A549 (cell line): ENCODE measurements at regions not wholly inside any gene's neighbourhood (a gene's known extent, or its start where the extent isn't known, plus 50 kb on each side); places are given as distances from the start of the nearest gene placed in this dataset.

Source experiments
- ATAC-seq, 2 experiments: fragments of 200-7000 bp in 1 of 2; fragments of >200 bp in 1 of 2; cut with Nextera tagmentation in 1 of 2; cut with Tn5 transposase in 1 of 2; 3 replicates each; pipeline versions ENCODE4 v1.8.0 to v1.9.1; 2018 to 2020; ENCODE audit warnings: mild to moderate bottlenecking in 1 of 2, moderate library complexity in 1 of 2
- CTCF ChIA-PET: fragments of 300-600 bp; sonication (Branson Sonifier 250); formaldehyde crosslinking; extraction: SDS; loops from one replicate; lab custom pipeline; 2021; ENCODE audit warnings: antibody characterized with exemption, inconsistent platforms; lab: Yijun Ruan, JAX
- POLR2A ChIA-PET: fragments of 350-600 bp; formaldehyde crosslinking; extraction: SDS; loops from one replicate; lab custom pipeline; 2021; ENCODE audit warnings: antibody characterized with exemption, inconsistent platforms; lab: Yijun Ruan, JAX
- DNase-seq, 2 experiments: peaks; one replicate each; pipeline versions ENCODE4 v3.0.0 to v3.0.0-alpha.2; 2011 to 2016; ENCODE audit warnings: low read depth in 1 of 2, low spot score in 1 of 2
- FAIRE-seq: peaks from 2 replicates; lab custom pipeline; 2011; peaks lifted over from hg19 to GRCh38; lab: Jason Lieb, UNC
- H3K27ac ChIP-seq, 2 experiments: fragments of >200 bp; sonication (Bioruptor Twin); formaldehyde crosslinking; 3 replicates each; pipeline ENCODE4 v1.5.1; 2016 to 2017
- H3K4me1 ChIP-seq: fragments of >200 bp; sonication (Bioruptor Twin); formaldehyde crosslinking; 3 replicates; pipeline ENCODE4 v1.6.1; 2016
- H3K4me2 ChIP-seq: fragments of >200 bp; sonication (Bioruptor Twin); formaldehyde crosslinking; 3 replicates; pipeline ENCODE4 v1.6.1; 2016
- H3K4me3 ChIP-seq: fragments of >200 bp; sonication (Bioruptor Twin); formaldehyde crosslinking; 3 replicates; pipeline ENCODE4 v1.5.1; 2016
- H3K9me3 ChIP-seq: fragments of >200 bp; sonication (Bioruptor Twin); formaldehyde crosslinking; 3 replicates; pipeline ENCODE4 v1.6.1; 2016
- CBX8 ChIP-seq: fragments of 200-600 bp; sonication (generic); IDR thresholded peaks from 2 replicates; pipeline ENCODE4 v1.6.1; 2016
- CHD2 ChIP-seq: fragments of 150-350 bp; IDR thresholded peaks from 2 replicates; pipeline ENCODE4 v1.6.1; 2014; ENCODE audit warnings: low read length; ENCODE audit not compliant: partially characterized antibody
- CHD4 ChIP-seq: fragments of 200-600 bp; sonication (generic); IDR thresholded peaks from 2 replicates; pipeline ENCODE4 v1.6.1; 2016; ENCODE audit warnings: antibody characterized with exemption, mild to moderate bottlenecking, borderline replicate concordance
- EHMT2 ChIP-seq: fragments of 200-600 bp; sonication (generic); IDR thresholded peaks from 2 replicates; pipeline ENCODE4 v1.6.1; 2016; ENCODE audit warnings: antibody characterized with exemption, low read depth, mild to moderate bottlenecking, moderate library complexity
- ESRRA ChIP-seq: fragments of 150-350 bp; IDR thresholded peaks from 2 replicates; pipeline ENCODE4 v1.6.1; 2014; ENCODE audit warnings: mild to moderate bottlenecking, low read length, borderline replicate concordance
- FOSL2 ChIP-seq, 2 experiments: fragments of 450-650 bp in 1 of 2; fragments of >200 bp in 1 of 2; sonication (Bioruptor Twin) in 1 of 2; formaldehyde crosslinking; IDR thresholded peaks; 2 replicates each; pipeline versions ENCODE4 v1.5.0 to v1.6.1; 2016 to 2020; ENCODE audit warnings: mild to moderate bottlenecking in 1 of 2, moderate library complexity in 1 of 2
- GATA3 ChIP-seq: IDR thresholded peaks from 2 replicates; pipeline ENCODE4 v1.6.1; 2012; ENCODE audit warnings: borderline replicate concordance
- HDAC2 ChIP-seq: fragments of 200-600 bp; sonication (generic); IDR thresholded peaks from 2 replicates; pipeline ENCODE4 v1.6.1; 2016
- HOXA7 ChIP-seq: fragments of 250-450 bp; sonication (Bioruptor Pico); IDR thresholded peaks from 2 replicates; pipeline ENCODE4 v1.5.0; 2020; ENCODE audit warnings: mild to moderate bottlenecking, moderate library complexity
- HOXB13 ChIP-seq: fragments of 250-450 bp; sonication (Bioruptor Pico); IDR thresholded peaks from 2 replicates; pipeline ENCODE4 v1.5.0; 2020; ENCODE audit warnings: low read depth, mild to moderate bottlenecking, moderate library complexity
- HOXB5 ChIP-seq: fragments of 250-450 bp; sonication (Bioruptor Pico); IDR thresholded peaks from 2 replicates; pipeline ENCODE4 v1.5.0; 2020; ENCODE audit warnings: mild to moderate bottlenecking, moderate library complexity
- JUN ChIP-seq, 2 experiments: fragments of >200 bp; sonication (Bioruptor Twin); formaldehyde crosslinking; IDR thresholded peaks; 2 replicates in 1 of 2; 3 replicates in 1 of 2; pipeline ENCODE4 v1.6.1; 2016 to 2017
- KDM5A ChIP-seq: fragments of 200-600 bp; sonication (generic); IDR thresholded peaks from 2 replicates; pipeline ENCODE4 v1.6.1; 2016; ENCODE audit warnings: antibody characterized with exemption, mild to moderate bottlenecking
- NPAS2 ChIP-seq: fragments of 250-450 bp; sonication (Bioruptor Pico); IDR thresholded peaks from 2 replicates; pipeline ENCODE4 v1.8.0; 2022; ENCODE audit warnings: mild to moderate bottlenecking, moderate library complexity, borderline replicate concordance
- PHF8 ChIP-seq: fragments of 200-600 bp; sonication (generic); IDR thresholded peaks from 2 replicates; pipeline ENCODE4 v1.6.1; 2016; ENCODE audit warnings: low read depth, mild to moderate bottlenecking, antibody characterized with exemption, moderate library complexity, borderline replicate concordance
- RAD21 ChIP-seq, 2 experiments: fragments of >200 bp in 1 of 2; sonication (Bioruptor Twin) in 1 of 2; formaldehyde crosslinking in 1 of 2; IDR thresholded peaks in 1 of 2; conservative IDR thresholded peaks in 1 of 2; 2 replicates in 1 of 2; 3 replicates in 1 of 2; pipeline ENCODE4 v1.6.1; 2012 to 2018; ENCODE audit warnings: inconsistent platforms in 1 of 2
- RNF2 ChIP-seq: fragments of 200-600 bp; sonication (generic); IDR thresholded peaks from 2 replicates; pipeline ENCODE4 v1.6.1; 2016; ENCODE audit warnings: low read depth, mild to moderate bottlenecking, antibody characterized with exemption, moderate library complexity, borderline replicate concordance
- SREBF2 ChIP-seq: fragments of 450-650 bp; IDR thresholded peaks from 2 replicates; pipeline ENCODE4 v1.6.1; 2014; ENCODE audit warnings: mild to moderate bottlenecking, moderate library complexity
- TFCP2L1 ChIP-seq: fragments of 250-450 bp; sonication (Bioruptor Pico); IDR thresholded peaks from 2 replicates; pipeline ENCODE4 v1.5.0; 2021; ENCODE audit warnings: mild to moderate bottlenecking
- ZC3H11A ChIP-seq: fragments of 450-650 bp; IDR thresholded peaks from 2 replicates; pipeline ENCODE4 v1.6.1; 2014; ENCODE audit warnings: antibody characterized with exemption, mild to moderate bottlenecking
- ZSCAN20 ChIP-seq: fragments of 250-450 bp; sonication (Bioruptor Pico); IDR thresholded peaks from 2 replicates; pipeline ENCODE4 v1.8.0; 2022; ENCODE audit warnings: mild to moderate bottlenecking, moderate library complexity
- WGBS: methylation state at CpG from one replicate; pipeline ENCODE4 v1.1.6; 2017; ENCODE audit errors: missing lambda C conversion rate; 5-methylcytosine and 5-hydroxymethylcytosine counted together
- TF ChIP-seq, protein P1 (sequence below): IDR thresholded peaks from 2 replicates; pipeline ENCODE4 v1.6.1; 2012
- TF ChIP-seq, protein P2 (sequence below): fragments of >200 bp; sonication (Bioruptor Twin); formaldehyde crosslinking; IDR thresholded peaks from 3 replicates; pipeline ENCODE4 v1.6.1; 2016
- TF ChIP-seq, protein P3 (sequence below): fragments of 150-350 bp; IDR thresholded peaks from 2 replicates; pipeline ENCODE4 v1.6.1; 2014; ENCODE audit warnings: low read depth, mild to moderate bottlenecking, low read length
- TF ChIP-seq, protein P4 (sequence below): IDR thresholded peaks from 2 replicates; pipeline ENCODE4 v1.6.1; 2012; ENCODE audit warnings: low read depth, borderline replicate concordance

DNA sequence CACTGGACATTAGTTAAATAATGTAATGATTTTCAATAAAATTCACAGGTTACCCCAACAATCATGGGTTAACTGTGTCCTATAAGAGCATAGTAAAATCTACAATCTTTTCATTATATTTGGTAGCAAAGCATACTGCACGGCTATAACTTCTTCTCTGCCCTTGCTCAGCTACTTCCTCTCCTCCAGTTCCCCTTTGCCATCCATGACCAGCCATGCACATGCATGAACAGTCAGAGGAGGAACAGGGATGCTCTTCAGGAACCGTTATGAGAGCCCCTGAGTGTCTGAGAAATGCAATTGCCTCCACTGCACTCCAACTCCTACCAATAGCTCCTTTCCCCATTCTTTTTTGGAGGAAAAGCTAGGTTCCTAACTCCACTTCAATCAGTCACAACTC is 646.7 kb downstream of the LTN1 start:
- H3K27ac ChIP-seq, result no peak overlapping the region
- TF ChIP-seq ZC3H11A (no peak), PHF8 (no peak), KDM5A (no peak), ZSCAN20 (CRISPR knock-in tag) (no peak), JUN (IDR thresholded peaks at IDR 0.05) (no peak)
- TF ChIP-seq, protein P1, sequence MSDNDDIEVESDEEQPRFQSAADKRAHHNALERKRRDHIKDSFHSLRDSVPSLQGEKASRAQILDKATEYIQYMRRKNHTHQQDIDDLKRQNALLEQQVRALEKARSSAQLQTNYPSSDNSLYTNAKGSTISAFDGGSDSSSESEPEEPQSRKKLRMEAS, result no peak
- TF ChIP-seq, all 56 proteins: peak for 0
- CTCF ChIA-PET, result no interaction called here
- Histone ChIP-seq H3K9me3 (no peaks in the 10 kb centered on the region), H3K4me2 (no peak overlapping the region), H3K4me3 (no peak overlapping the region), H3K4me1 (no peaks in the 10 kb centered on the region)
- FAIRE-seq, result no peak
- 2% methylated on average over 2 of the region's 2 CpGs for WGBS
- no peak for ATAC-seq
- DNase-seq, result no peak
- POLR2A ChIA-PET, result no interaction called here

DNA sequence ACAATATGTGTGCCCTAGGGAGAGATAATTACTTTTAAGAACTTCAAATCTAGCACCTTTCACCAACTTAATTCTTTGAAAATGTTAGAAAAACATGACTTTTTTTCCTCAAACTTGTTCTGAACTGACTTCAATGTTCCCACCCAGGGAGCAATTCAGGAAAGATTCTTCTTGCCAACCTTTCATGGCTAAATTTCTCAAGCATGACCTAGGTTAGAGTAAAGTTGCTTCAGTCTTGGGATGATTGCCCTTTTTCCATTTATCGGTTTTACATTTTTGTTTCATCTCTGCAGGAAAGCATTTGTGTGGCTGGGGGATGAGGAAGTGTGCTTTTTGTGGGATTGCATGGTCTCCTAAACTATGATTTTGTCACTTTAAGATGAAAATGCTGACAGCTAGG is 647.7 kb downstream of the LTN1 start:
- Histone ChIP-seq H3K4me1 (no peaks in the 10 kb centered on the region), H3K4me2 (no peak overlapping the region), H3K9me3 (no peaks in the 10 kb centered on the region), H3K4me3 (no peak overlapping the region), H3K27ac (no peak overlapping the region)
- ChIA-PET POLR2A (no interaction called here), CTCF (no interaction called here)
- no peak for ATAC-seq
- FAIRE-seq, result no peak
- 47% methylated on average over 1 of the region's 1 CpG for WGBS
- no peak for DNase-seq
- TF ChIP-seq HOXB13 (CRISPR knock-in tag) (no peak), TFCP2L1 (CRISPR knock-in tag) (no peak), NPAS2 (CRISPR knock-in tag) (no peak), HOXA7 (no peak), CHD4 (no peak), RNF2 (no peak), FOSL2 (IDR thresholded peaks at IDR 0.05) (no peak), FOSL2 (CRISPR knock-in tag; IDR thresholded peaks at IDR 0.05) (no peak), SREBF2 (no peak), CHD2 (no peak), CBX8 (no peak)
- TF ChIP-seq, protein P2, sequence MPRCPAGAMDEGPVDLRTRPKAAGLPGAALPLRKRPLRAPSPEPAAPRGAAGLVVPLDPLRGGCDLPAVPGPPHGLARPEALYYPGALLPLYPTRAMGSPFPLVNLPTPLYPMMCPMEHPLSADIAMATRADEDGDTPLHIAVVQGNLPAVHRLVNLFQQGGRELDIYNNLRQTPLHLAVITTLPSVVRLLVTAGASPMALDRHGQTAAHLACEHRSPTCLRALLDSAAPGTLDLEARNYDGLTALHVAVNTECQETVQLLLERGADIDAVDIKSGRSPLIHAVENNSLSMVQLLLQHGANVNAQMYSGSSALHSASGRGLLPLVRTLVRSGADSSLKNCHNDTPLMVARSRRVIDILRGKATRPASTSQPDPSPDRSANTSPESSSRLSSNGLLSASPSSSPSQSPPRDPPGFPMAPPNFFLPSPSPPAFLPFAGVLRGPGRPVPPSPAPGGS, result no peak

DNA sequence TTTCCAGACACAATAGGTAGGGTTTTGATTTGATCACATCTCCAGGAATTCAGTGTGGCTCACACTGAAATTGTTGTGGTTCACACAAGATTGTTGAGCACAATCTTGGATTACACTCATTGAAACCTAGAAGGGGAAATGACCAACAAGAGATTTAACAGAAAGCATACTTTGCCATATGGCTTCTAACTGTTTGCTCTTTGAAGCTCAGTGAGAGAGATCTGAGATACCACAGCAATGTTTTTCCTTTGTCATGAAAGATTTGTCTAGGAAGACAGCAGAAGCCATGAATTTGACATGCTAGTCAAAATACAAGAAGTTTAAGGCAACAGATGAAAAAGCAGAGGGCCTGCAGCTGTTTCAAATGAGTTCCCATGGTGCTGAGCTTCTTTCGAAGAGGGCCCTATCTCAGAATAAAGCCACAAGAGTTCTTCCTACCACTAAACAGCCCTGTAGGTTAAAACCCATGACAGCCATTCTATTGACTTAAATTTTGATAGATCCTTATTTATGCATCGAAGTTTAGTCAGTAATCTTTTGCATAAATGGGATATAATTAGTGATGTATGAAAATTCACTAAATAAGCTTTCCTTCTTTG is 650.4 kb downstream of the LTN1 start:
- ChIA-PET CTCF (no interaction called here), POLR2A (no interaction called here)
- Histone ChIP-seq H3K4me2 (no peak overlapping the region), H3K9me3 (no peaks in the 10 kb centered on the region), H3K27ac (no peak overlapping the region), H3K4me3 (no peak overlapping the region), H3K4me1 (no peaks in the 10 kb centered on the region)
- WGBS, result 2% methylated on average over 2 of the region's 2 CpGs
- DNase-seq (no peak), FAIRE-seq (no peak), ATAC-seq (no peak)
- TF ChIP-seq, protein P3, sequence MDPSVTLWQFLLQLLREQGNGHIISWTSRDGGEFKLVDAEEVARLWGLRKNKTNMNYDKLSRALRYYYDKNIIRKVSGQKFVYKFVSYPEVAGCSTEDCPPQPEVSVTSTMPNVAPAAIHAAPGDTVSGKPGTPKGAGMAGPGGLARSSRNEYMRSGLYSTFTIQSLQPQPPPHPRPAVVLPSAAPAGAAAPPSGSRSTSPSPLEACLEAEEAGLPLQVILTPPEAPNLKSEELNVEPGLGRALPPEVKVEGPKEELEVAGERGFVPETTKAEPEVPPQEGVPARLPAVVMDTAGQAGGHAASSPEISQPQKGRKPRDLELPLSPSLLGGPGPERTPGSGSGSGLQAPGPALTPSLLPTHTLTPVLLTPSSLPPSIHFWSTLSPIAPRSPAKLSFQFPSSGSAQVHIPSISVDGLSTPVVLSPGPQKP, result no peak
- TF ChIP-seq FOSL2 (IDR thresholded peaks at IDR 0.05) (no peak), FOSL2 (CRISPR knock-in tag; IDR thresholded peaks at IDR 0.05) (no peak), SREBF2 (no peak), HDAC2 (no peak), ESRRA (no peak), EHMT2 (no peak), GATA3 (no peak), ZC3H11A (no peak), HOXB5 (CRISPR knock-in tag) (no peak), RAD21 (conservative IDR thresholded peaks at IDR 0.05 in 1 of 2, IDR thresholded peaks at IDR 0.05 in 1 of 2) (no peak)
- TF ChIP-seq, protein P4, sequence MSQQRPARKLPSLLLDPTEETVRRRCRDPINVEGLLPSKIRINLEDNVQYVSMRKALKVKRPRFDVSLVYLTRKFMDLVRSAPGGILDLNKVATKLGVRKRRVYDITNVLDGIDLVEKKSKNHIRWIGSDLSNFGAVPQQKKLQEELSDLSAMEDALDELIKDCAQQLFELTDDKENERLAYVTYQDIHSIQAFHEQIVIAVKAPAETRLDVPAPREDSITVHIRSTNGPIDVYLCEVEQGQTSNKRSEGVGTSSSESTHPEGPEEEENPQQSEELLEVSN, result no peak
